Esophagus squamous epithelium (tissue), 5 donors: ENCODE measurements at regions not wholly inside any gene's neighbourhood (a gene's known extent, or its start where the extent isn't known, plus 50 kb on each side); places are given as distances from the start of the nearest gene placed in this dataset.

Experiments used
- DNase-seq: peaks from one replicate; lab custom pipeline; 2025; lab: John Stamatoyannopoulos, UW
- H3K27ac ChIP-seq, 4 donors: fragments of 200-600 bp; sonication (generic); one replicate each; pipeline ENCODE4 v1.5.1; 2016 to 2019; ENCODE audit warnings: mild to moderate bottlenecking in 1 of 4
- H3K27me3 ChIP-seq, 4 donors: fragments of 200-600 bp; sonication (generic); 1 replicate in 3 of 4; 2 replicates in 1 of 4; pipeline versions ENCODE4 v1.5.1 to v1.6.0; 2017 to 2021; ENCODE audit warnings: antibody characterized with exemption in 1 of 4
- H3K36me3 ChIP-seq, 3 donors: fragments of 200-600 bp; sonication (generic); one replicate each; pipeline ENCODE4 v1.5.1; 2016 to 2019
- H3K4me1 ChIP-seq, 3 donors: fragments of 200-600 bp; sonication (generic); one replicate each; pipeline ENCODE4 v1.5.1; 2017 to 2019
- H3K4me3 ChIP-seq, 4 donors: fragments of 200-600 bp; sonication (generic); 1 replicate in 3 of 4; 2 replicates in 1 of 4; pipeline ENCODE4 v1.5.1; 2016 to 2019; ENCODE audit warnings: mild to moderate bottlenecking in 2 of 4, moderate library complexity in 1 of 4
- H3K9me3 ChIP-seq, 3 donors: fragments of 200-600 bp; sonication (generic); one replicate each; pipeline ENCODE4 v1.5.1; 2016 to 2019
- POLR2A ChIP-seq, 4 donors: fragments of 450-650 bp; IDR thresholded peaks; one replicate each; pipeline ENCODE4 v1.6.1; 2017; ENCODE audit warnings: antibody characterized with exemption in 4 of 4, mild to moderate bottlenecking in 4 of 4, moderate library complexity in 3 of 4
- WGBS, 2 donors: methylation state at CpG; one replicate each; pipeline ENCODE4 v1.1.5; 2018; 5-methylcytosine and 5-hydroxymethylcytosine counted together
- intact Hi-C: fragments of 100-400 bp; cut with DNase I; formaldehyde crosslinking; loops from one replicate; pipeline ENCODE4 v1.15.0; 2022
- TF ChIP-seq, protein P1 (sequence below), 6 experiments: fragments of 450-650 bp in 4 of 6; fragments of 200-600 bp in 2 of 6; sonication (generic) in 2 of 6; IDR thresholded peaks; one replicate each; pipeline ENCODE4 v1.5.1; 2016 to 2019; ENCODE audit warnings: antibody characterized with exemption in 6 of 6, mild to moderate bottlenecking in 4 of 6, moderate library complexity in 4 of 6
- donor health status: DM: yes; HTN: yes; CAD: no.

DNA sequence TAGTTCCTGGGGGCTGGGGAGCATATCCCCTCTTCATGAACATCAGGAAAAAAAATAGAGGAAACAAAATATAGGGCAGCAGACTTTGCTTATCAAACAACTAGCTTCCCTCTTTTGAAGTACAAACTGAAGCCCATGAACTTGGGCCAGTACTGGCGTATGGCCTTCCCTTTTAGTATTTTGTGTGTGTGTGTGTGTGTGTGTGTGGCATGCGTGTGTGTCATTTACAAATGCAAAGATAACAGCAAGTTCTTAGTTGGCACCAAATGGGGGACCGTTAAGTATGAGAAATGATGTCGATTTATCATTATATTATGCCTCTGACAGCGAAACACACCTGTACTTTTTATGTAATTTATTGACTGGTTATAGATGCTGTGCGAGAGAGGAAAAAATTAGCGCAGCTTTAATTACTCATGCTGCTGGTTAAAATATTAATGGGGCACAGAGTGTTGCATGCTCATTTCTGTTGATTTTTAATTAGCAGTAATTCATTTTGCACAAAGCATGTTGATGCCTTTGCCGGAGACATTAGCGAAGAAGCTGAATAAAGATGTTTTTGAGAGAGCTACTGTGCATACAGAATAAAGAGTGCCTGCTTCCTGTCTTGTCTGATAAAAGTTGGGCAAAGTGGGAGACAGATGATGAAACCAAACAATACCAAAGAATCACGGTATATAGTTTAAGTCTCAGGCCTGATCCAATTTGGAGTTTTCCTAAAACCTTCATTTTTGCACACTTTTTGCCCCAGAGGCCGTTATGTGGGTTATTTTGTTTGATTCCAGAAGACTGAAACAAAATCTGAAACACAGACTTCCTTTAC is 297.1 kb downstream of the SATB1 start:
- TF ChIP-seq, protein P1, sequence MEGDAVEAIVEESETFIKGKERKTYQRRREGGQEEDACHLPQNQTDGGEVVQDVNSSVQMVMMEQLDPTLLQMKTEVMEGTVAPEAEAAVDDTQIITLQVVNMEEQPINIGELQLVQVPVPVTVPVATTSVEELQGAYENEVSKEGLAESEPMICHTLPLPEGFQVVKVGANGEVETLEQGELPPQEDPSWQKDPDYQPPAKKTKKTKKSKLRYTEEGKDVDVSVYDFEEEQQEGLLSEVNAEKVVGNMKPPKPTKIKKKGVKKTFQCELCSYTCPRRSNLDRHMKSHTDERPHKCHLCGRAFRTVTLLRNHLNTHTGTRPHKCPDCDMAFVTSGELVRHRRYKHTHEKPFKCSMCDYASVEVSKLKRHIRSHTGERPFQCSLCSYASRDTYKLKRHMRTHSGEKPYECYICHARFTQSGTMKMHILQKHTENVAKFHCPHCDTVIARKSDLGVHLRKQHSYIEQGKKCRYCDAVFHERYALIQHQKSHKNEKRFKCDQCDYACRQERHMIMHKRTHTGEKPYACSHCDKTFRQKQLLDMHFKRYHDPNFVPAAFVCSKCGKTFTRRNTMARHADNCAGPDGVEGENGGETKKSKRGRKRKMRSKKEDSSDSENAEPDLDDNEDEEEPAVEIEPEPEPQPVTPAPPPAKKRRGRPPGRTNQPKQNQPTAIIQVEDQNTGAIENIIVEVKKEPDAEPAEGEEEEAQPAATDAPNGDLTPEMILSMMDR (IDR thresholded peaks at IDR 0.05), result no peak
- TF ChIP-seq POLR2A (IDR thresholded peaks at IDR 0.05), result no peak
- no peaks in the 10 kb centered on the region for H3K9me3 ChIP-seq
- 77 to 81% methylated on average over 11 of the region's 11 CpGs for WGBS, 2 donors
- H3K4me1 ChIP-seq, result no peaks in the 10 kb centered on the region
- intact Hi-C loops, result no loop called here
- H3K27ac ChIP-seq, result no peak overlapping the region
- no peaks in the 10 kb centered on the region for H3K27me3 ChIP-seq
- H3K36me3 ChIP-seq, result no peaks in the 10 kb centered on the region
- H3K4me3 ChIP-seq, result no peak overlapping the region
- DNase-seq, result no peak

- intact Hi-C loops, result no loop called here
- TF ChIP-seq, protein P1 (IDR thresholded peaks at IDR 0.05), result no peak
- no peak for TF ChIP-seq POLR2A (IDR thresholded peaks at IDR 0.05)
- Histone ChIP-seq H3K4me1 (no peaks in the 10 kb centered on the region), H3K36me3 (no peaks in the 10 kb centered on the region), H3K9me3 (no peaks in the 10 kb centered on the region), H3K27ac (no peak overlapping the region), H3K4me3 (no peak overlapping the region), H3K27me3 (no peaks in the 10 kb centered on the region)
- DNase-seq, result no peak
- 65 to 66% methylated on average over 3 of the region's 3 CpGs for WGBS, 2 donors
Observed at GRCh38 chr3:18127174-18127858, 297.8 kb downstream of the SATB1 start.

DNA sequence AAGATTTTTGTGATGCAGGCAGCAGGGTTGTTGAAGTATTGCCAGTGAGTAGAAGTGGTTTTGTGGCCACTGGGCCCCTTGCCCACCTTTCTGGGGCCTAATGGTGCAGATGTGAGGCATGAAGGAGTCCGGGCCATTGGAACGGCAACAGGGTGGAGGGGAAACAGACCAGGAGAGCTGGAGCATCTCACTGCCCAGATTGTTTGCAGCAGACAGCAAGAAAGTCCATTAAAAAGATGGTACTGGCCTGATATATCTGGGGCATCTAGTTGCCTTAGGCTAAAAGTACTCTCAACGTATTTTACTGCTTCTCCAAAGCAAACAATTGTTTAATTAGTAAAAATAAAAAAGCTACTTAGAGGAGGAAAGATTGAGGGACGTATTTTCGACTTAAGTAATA is 298.4 kb downstream of the SATB1 start:
- Histone ChIP-seq H3K9me3 (no peaks in the 10 kb centered on the region), H3K27me3 (no peaks in the 10 kb centered on the region), H3K27ac (no peak overlapping the region), H3K4me3 (no peak overlapping the region), H3K4me1 (no peaks in the 10 kb centered on the region), H3K36me3 (no peaks in the 10 kb centered on the region)
- TF ChIP-seq POLR2A (IDR thresholded peaks at IDR 0.05), result no peak
- TF ChIP-seq, protein P1 (IDR thresholded peaks at IDR 0.05), result no peak
- intact Hi-C loops, result no loop called here
- DNase-seq, result no peak
- 71 to 77% methylated on average over 5 of the region's 5 CpGs for WGBS, 2 donors

GRCh38 chr3:18124501-18124900 is 300.6 kb downstream of the SATB1 start:
- intact Hi-C loops, result no loop called here
- H3K27me3 ChIP-seq, result no peaks in the 10 kb centered on the region
- TF ChIP-seq, protein P1 (IDR thresholded peaks at IDR 0.05), result no peak
- TF ChIP-seq POLR2A (IDR thresholded peaks at IDR 0.05), result no peak
- WGBS, 2 donors, result 68 to 79% methylated on average over 5 of the region's 5 CpGs
- no peaks in the 10 kb centered on the region for H3K4me1 ChIP-seq
- H3K27ac ChIP-seq, result no peak overlapping the region
- H3K9me3 ChIP-seq, result no peaks in the 10 kb centered on the region
- H3K4me3 ChIP-seq, result no peak overlapping the region
- no peak for DNase-seq
- H3K36me3 ChIP-seq, result no peaks in the 10 kb centered on the region

DNA sequence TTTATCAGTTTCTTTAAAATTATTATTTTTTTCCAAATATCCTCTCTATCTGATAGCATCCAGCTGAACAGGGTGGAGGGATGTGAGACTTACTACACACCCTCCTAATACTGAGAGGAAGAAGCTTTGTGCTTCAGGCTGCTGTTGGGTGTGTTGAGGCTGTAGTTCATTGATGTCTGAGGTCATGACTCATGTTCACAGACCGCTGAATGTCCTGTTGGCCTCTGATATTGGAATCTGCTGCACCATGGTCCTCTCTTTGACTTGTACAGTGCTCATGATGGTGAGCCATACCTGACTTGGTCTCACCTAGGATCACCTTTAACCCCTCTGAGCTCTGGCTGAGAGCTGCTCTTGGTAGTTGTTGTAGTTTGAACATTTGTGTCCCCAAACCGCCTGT is 302.9 kb downstream of the SATB1 start:
- Histone ChIP-seq H3K4me1 (no peaks in the 10 kb centered on the region), H3K9me3 (no peaks in the 10 kb centered on the region), H3K4me3 (no peak overlapping the region), H3K27me3 (no peaks in the 10 kb centered on the region), H3K27ac (no peak overlapping the region), H3K36me3 (no peaks in the 10 kb centered on the region)
- DNase-seq, result no peak
- 68 to 85% methylated on average over 2 of the region's 2 CpGs for WGBS, 2 donors
- no peak for TF ChIP-seq POLR2A (IDR thresholded peaks at IDR 0.05)
- TF ChIP-seq, protein P1 (IDR thresholded peaks at IDR 0.05), result no peak
- intact Hi-C loops, result no loop called here
